ENCODE measurements at regions not wholly inside any gene's neighbourhood (a gene's known extent, or its start where the extent isn't known, plus 50 kb on each side); places are given as distances from the start of the nearest gene placed in this dataset.

DNA sequence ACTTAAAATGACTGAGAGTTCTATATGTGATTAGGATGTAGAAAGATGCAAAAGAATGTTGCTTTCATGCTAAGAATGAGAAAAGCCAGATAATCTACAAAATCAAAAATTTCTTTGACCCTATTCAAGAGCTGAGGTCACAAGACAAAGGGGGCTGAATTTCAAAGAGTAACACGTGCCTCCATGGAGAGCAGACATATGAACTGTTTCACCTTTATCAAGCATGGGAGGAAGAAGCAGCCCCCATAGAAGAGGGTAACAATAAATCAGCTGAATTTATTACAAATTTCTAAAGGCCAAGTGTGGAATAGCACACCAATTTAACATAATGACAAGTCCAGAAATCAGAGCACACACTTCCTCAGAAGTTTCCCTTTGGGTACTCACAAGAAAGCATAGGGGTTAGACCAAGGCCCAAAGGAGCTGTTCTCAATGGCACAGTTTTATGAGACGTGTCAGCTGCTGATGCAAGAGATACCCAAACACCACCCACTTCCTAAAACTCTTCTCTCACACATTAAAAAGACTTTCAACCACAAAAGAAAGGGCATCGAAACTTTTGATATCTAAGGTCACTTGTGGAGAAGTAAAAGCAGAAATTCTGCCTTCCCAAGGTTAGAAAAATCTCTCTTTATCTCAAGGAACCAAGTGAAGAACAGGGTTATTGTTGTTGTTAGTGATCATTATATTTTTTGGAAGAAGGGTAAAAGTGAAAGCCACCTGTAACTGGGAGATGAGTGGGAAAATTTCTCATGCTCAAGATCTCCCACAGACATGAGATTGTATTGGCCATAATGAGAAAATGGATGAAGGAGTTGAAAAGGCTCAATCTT, 950.1 kb downstream of the TRIB2 start:
- Histone ChIP-seq H3K4me3 (no peak overlapping the region), H3K79me2 (ENCODE audit: control insufficient read depth, insufficient read depth, low read length) (no peaks in the 10 kb centered on the region), H3K4me2 (ENCODE audit: insufficient read depth, low read length) (no peak overlapping the region), H3K27ac (ENCODE audit: extremely low read depth, low read depth, low read length) (no peak overlapping the region), H3K9me1 (ENCODE audit: control insufficient read depth, insufficient read depth, low read length) (no peaks in the 10 kb centered on the region), H3K9me3 (replicated peaks; ENCODE audit: control insufficient read depth, insufficient read depth, low read depth, low read length) (no peaks in the 10 kb centered on the region), H2AFZ (ENCODE audit: low read depth, low read length) (no peak overlapping the region), H3K36me3 (ENCODE audit: control insufficient read depth, insufficient read depth, low read length) (no peaks in the 10 kb centered on the region), H3K4me1 (replicated peaks in 1 of 2; ENCODE audit: control insufficient read depth in 2 of 2, insufficient read depth in 2 of 2, low read length in 2 of 2) (no peaks in the 10 kb centered on the region), H3K9ac (ENCODE audit: insufficient read depth in 1 of 2, low read depth in 2 of 2, low read length in 2 of 2) (no peak overlapping the region), H3K27me3 (ENCODE audit: control insufficient read depth in 2 of 2, insufficient read depth in 2 of 2, low read length in 2 of 2) (no peaks in the 10 kb centered on the region), H4K20me1 (replicated peaks; ENCODE audit: control insufficient read depth, insufficient read depth, low read length) (no peaks in the 10 kb centered on the region)
- no peak for DNase-seq (ENCODE audit: extremely low read depth in 1 of 4, low spot score in 3 of 4)
- CTCF ChIA-PET (ENCODE audit: low intra/inter-chr PET ratio), result no interaction called here
- WGBS (ENCODE audit: insufficient coverage, low coverage, missing lambda C conversion rate), result 3% methylated on average over 3 of the region's 3 CpGs
- POLR2A ChIA-PET, result no interaction called here
- in situ Hi-C loops (cut with MboI) (no loop called here), intact Hi-C loops (cut with micrococcal nuclease) (no loop called here)
- no peak for ATAC-seq
- FAIRE-seq, result no peak
- no TSS peak for BruUV-seq (replicated peaks)
- TF ChIP-seq, protein P1, sequence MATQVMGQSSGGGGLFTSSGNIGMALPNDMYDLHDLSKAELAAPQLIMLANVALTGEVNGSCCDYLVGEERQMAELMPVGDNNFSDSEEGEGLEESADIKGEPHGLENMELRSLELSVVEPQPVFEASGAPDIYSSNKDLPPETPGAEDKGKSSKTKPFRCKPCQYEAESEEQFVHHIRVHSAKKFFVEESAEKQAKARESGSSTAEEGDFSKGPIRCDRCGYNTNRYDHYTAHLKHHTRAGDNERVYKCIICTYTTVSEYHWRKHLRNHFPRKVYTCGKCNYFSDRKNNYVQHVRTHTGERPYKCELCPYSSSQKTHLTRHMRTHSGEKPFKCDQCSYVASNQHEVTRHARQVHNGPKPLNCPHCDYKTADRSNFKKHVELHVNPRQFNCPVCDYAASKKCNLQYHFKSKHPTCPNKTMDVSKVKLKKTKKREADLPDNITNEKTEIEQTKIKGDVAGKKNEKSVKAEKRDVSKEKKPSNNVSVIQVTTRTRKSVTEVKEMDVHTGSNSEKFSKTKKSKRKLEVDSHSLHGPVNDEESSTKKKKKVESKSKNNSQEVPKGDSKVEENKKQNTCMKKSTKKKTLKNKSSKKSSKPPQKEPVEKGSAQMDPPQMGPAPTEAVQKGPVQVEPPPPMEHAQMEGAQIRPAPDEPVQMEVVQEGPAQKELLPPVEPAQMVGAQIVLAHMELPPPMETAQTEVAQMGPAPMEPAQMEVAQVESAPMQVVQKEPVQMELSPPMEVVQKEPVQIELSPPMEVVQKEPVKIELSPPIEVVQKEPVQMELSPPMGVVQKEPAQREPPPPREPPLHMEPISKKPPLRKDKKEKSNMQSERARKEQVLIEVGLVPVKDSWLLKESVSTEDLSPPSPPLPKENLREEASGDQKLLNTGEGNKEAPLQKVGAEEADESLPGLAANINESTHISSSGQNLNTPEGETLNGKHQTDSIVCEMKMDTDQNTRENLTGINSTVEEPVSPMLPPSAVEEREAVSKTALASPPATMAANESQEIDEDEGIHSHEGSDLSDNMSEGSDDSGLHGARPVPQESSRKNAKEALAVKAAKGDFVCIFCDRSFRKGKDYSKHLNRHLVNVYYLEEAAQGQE (IDR thresholded peaks at IDR 0.05; ENCODE audit: borderline replicate concordance), result no peak
- TF ChIP-seq, protein P1 (CRISPR knock-in tag; IDR thresholded peaks at IDR 0.05; ENCODE audit: low read depth), result no peak
- TF ChIP-seq MAFF (IDR thresholded peaks at IDR 0.05; ENCODE audit: low read length), result no peak
- TF ChIP-seq CEBPG (CRISPR knock-in tag; IDR thresholded peaks at IDR 0.05), result no peak
- no peak for TF ChIP-seq CEBPG (tag; conservative IDR thresholded peaks at IDR 0.05 in 1 of 2, IDR thresholded peaks at IDR 0.05 in 1 of 2)
- TF ChIP-seq NCOA2 (IDR thresholded peaks at IDR 0.05; ENCODE audit: partially characterized antibody in 2 of 2), result no peak
- TF ChIP-seq, protein P2, sequence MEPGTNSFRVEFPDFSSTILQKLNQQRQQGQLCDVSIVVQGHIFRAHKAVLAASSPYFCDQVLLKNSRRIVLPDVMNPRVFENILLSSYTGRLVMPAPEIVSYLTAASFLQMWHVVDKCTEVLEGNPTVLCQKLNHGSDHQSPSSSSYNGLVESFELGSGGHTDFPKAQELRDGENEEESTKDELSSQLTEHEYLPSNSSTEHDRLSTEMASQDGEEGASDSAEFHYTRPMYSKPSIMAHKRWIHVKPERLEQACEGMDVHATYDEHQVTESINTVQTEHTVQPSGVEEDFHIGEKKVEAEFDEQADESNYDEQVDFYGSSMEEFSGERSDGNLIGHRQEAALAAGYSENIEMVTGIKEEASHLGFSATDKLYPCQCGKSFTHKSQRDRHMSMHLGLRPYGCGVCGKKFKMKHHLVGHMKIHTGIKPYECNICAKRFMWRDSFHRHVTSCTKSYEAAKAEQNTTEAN (CRISPR knock-in tag; IDR thresholded peaks at IDR 0.05), result no peak
- TF ChIP-seq EZH2 (IDR thresholded peaks at IDR 0.05; ENCODE audit: borderline replicate concordance, low read depth, low read length), result no peak
- TF ChIP-seq SNRNP70 (optimal IDR thresholded peaks at IDR 0.05; ENCODE audit: low read depth, low read length), result no peak
- TF ChIP-seq MED1 (CRISPR knock-in tag; IDR thresholded peaks at IDR 0.05; ENCODE audit: borderline replicate concordance), result no peak
- TF ChIP-seq ZBTB7A (IDR thresholded peaks at IDR 0.05; ENCODE audit: borderline replicate concordance, control insufficient read depth, low read depth, low read length), result no peak
- TF ChIP-seq BRD9 (IDR thresholded peaks at IDR 0.05; ENCODE audit: low read depth, partially characterized antibody), result no peak
